ENCODE measurements at regions not wholly inside any gene's neighbourhood (a gene's known extent, or its start where the extent isn't known, plus 50 kb on each side); places are given as distances from the start of the nearest gene placed in this dataset.

- TF ChIP-seq POLR2A (IDR thresholded peaks at IDR 0.05) (no peak), CTCF (IDR thresholded peaks at IDR 0.05) (no peak)
Measured at GRCh38 chr18:38843291-38843690, 1277.7 kb upstream of the CELF4 start.

Measured in Peyer's patch (tissue), 4 donors.